ENCODE measurements at regions not wholly inside any gene's neighbourhood (a gene's known extent, or its start where the extent isn't known, plus 50 kb on each side); places are given as distances from the start of the nearest gene placed in this dataset.
"Not testable (repeated sequence)": the region's sequence is repeated elsewhere in the genome, so short reads cannot be mapped to it uniquely, and the experiment has no call there.

DNA sequence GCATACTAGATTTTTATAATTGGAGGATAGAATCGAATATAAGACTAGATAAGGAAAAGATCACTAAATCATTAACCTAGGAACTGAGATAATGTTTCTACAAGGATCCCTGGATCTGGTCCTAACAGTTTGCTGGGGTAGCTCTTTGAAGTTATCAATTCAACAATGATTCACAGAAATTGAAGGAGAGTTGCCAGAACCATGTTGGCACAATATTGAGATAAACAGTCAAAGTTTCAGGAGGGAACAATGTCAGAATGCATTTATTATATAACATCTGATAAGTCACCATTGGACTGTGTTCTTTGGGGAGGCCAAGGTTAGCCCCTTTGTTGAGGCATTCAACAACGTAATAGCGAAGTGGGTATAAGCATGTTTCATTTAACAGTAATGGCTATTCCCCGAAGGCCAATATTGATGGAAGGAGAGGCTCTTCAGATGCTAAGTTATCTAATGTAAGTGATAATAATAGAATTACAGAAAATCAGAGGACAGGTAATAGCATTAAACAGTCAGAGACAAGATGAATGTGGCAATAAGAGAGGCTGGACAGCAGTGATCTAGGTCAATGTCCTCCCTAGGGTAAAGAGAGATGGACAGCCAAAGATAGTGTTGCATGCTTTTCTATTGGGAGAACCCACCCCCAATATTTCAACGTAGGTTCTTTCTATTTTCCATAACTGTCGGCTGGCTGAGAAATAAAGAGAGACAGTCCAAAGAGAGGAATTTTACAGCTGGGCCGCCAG is 604.8 kb upstream of the GYPC start:
- DNase-seq (ENCODE audit: low read depth in 3 of 3), result no peak

DNA sequence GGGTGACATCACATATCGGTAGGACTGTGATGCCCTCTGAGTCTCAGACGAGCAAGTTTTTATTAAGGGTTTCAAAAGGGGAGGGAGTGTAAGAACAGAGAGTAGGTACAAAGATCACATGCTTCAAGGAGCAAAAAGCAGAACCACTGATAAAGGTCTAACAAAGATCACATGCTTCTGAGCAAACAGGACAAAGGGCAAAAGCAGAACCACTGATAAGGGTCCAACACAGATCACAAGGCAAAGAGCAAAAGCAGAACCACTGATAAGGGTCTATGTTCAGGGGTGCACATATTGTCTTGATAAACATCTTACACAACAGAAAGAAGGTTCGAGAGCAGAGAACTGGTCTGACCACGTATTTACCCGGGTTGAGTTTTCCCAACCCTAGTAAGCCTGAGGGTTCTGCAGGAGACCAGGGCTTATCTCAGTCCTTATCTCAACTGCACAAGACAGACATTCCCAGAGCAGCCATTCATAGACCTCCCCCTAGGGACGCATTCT is 604.2 kb upstream of the GYPC start:
- not testable (repeated sequence) for DNase-seq (ENCODE audit: low read depth in 3 of 3)

DNA sequence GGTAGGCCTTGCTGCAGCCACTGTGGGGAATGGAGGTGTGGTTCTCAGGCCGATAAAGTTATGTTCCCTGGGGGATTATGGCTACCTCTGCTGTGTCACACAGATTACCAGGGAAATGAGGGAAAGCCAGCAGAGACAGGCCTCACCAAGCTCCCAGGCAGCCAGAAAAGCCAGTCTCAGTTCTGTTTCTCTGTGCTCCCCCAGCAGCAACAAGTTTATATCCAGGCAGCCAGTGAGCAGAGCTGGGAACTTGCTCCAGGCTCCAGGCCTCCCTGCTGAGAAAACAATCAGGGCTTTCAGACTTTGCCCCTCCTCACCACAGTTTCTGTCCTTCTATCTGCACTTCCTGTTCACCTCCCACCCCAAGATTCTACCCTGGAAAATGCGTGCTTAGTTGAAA is 596.6 kb upstream of the GYPC start:
- no peak for DNase-seq (ENCODE audit: low read depth in 3 of 3)

DNA sequence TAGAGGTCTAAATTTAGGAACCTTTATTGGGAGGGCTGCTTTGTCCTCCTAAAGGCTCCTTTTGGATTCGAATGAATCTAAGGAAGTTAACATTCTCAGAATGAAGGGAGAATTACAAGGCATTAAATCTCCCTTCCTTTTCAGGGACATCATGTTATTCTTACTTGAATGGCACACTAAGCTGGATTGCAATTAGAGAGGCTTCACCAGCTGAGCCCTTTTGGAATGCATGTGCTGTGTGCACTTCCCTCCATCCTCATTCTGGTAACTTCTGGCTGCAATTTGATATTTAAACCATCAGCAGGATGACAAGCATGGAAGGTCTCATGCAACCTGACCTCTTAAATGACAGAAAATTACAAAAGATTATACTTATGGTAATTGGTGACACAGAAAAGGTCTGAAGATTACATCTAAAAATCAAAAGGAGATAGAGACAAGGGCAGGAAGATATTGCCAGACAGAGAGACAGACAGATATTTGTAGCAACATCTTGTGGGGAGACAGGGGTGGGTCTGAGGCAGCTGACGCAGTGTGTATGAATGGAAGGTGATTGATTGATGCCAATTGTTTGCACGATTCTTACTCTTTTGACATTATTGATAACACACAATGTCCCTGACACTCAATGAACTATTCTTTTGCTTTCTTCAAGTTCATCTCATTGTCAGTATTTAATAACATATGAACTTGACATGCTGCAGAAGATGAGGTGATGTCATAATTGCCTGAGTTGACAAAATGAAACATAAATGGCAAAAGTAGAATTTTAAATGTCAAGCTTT is 570.8 kb upstream of the GYPC start:
- DNase-seq (ENCODE audit: low read depth in 3 of 3), result no peak

DNA sequence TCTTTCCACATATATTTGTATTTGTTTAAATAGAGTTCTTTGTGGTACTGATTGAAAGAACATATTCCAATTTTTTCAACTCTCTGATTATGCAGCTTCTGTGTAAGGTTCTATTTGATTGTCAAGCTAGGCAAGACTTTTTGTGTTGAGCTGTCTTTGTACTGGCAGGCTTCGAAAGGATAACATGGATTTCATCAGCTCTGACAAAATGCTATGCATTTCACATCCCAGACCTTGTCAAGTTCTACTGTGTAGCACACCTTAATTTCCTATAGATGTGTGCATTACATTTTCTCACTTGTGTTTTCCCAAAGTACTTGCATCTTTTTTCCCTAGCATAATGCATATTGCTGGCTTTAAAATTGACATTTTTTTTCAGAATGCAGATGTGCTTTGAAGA is 555.0 kb upstream of the GYPC start:
- DNase-seq (ENCODE audit: low read depth in 3 of 3), result no peak

DNA sequence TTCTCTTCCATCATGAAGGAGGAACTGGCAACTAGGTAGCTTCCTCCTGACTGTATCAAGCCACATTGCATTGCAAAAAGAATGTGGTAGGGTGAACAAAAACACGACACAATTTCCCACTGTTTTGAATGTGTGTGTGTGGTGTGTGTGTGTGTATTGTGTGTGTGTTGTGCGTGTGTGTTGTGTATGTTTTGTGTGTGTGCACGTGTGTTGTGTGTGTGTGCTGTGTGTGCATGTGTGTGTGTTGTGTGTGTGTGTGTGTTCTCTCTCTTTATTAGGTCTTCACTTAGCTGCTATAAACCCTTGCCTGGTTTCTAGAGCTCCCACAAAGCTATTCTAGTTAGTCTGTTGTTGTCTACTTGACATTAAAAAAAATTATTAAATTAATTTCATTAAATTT is 550.0 kb upstream of the GYPC start:
- no peak for DNase-seq (ENCODE audit: low read depth in 3 of 3)

DNA sequence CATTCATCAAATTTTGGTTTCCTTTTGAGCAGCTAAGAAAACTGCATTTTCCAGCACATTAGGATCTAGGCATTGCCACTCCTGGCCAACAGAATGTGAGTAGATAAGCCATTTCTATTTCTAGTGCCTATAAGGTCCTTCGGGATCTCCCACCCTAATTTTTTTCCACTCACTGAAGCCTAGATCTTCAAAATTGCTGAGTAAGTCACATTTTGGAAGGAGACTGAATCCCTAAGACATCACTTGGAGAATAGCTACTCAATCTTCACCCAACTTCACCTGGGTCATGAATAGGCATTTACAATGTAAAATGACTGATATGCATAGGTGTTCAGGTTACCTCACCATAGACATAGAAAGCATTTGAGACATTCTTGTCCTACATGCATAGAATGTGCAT is 548.1 kb upstream of the GYPC start:
- no peak for DNase-seq (ENCODE audit: low read depth in 3 of 3)

DNA sequence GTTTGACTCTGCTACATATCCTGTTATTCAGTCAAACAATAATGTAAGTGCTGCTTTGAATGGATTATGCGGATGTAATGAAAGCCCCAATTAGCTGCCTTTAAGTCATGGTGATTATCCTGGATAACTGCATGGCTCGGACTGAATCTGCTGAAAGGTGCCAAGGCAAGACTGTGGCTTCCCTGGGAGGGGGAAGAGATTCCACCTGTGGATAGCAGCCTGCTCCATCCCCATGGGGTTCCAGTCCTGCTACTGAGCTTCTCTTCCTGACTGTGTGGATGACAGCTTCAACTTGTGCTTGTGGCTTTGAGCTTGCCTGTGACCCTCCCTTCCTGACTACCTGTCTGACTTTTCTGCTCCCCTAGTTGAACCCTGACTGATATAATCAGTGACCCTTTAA is 540.0 kb upstream of the GYPC start:
- no peak for DNase-seq (ENCODE audit: low read depth in 3 of 3)

DNA sequence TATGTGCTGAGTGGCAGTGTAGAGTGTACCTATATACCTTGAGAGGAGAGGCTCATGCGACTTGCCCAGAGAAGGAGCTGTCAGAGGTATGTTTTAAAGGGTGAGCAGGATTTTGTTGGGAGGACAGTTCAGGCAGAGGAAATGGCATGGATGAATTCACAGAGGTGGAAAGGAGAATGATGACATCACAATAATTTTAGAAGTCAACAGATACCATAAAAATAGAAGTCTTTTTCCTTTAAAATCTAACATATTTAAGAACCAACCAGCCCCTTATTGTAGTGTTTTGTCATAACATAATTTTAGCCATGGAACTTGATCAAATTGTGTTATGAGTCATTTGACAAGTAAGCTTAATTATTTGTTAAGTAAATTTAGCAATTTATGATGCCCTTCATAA is 538.1 kb upstream of the GYPC start:
- DNase-seq (ENCODE audit: low read depth in 3 of 3), result no peak

DNA sequence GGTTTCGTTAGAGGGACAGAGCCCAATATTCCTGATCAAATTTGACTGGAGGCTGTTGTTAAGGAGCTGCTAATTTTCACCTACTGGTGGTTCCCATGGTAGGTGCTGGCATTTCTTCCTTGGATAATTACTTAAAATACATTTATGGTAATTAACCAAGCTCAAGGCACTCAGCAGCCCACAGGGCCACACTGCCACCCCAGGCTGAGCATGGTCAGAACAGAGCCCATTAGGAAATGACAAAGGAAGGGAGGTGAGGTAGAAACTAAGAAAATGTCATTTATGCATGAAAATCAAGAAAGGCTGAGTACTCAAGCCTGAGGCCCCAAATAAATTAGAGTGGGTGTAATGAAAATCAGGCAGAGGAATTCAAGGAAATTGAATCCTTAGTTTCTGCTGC is 510.2 kb upstream of the GYPC start:
- no peak for DNase-seq (ENCODE audit: low read depth in 3 of 3)

DNA sequence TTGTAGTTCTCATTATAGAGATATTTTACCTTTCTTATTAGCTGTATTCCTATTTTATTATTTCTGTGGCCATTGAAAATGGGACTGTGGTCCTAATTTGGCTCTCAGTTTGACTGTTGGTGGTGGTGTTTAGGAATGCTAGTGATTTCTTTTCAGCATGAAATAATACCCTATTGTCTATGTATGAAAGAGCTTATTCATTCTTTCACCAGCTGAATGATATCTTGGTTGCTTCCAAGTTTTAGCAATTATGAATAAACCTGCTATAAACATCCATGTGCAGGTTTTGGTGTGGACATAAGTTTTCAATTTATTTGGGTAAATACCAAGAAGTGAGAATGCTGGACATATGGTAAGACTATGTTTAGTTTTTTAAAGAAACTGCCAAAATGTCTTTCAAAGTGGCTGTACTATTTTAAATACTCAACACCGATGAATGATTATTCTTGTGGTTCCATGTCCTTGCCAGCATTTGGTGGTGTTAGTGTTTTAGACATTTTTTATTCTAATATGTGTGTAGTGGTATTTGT is 501.6 kb upstream of the GYPC start:
- no peak for DNase-seq (ENCODE audit: low read depth in 3 of 3)

DNA sequence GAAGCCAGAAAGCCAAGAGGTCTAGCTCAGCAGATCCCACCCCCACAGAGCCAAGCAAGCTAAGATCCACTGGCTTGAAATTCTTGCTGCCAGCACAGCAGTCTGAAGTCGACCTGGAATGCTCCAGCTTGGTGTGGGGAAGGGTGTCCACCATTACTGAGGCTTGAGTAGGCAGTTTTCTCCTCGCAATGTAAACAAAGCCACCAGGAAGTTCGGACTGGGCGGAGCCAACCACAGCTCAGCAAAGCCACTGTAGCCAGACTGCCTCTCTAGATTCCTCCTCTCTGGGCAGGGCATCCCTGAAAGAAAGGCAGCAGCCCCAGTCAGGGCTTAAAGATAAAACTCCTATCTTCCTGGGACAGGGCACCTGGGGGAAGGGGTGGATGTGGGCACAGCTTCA is 495.0 kb upstream of the GYPC start:
- not testable (repeated sequence) for DNase-seq (ENCODE audit: low read depth in 3 of 3)

DNA sequence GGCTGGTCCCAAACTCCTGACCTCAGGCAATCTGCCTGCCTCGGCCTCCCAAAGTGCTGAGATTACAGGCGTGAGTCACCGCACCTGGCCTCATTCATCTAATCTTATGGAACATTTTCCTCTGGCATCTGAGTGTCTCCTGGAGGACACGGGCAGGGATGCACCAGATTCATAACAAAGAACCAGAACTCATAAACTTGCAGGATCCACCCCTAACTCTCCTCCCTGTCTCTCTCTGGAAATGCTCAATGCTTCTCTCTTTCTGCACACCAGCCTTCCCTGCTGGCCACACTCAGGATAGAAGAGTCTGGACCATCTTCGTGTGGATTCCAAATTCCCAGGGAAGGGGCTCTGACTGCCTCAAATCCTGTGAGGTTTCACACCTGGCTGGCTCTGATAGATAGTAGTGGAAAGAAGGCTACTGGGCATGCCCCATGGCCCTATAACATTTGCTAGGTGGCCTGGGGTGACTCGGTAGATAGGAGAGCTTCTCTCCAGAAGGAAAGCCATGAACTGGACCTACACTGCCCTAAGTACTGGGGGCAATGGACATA is 483.2 kb upstream of the GYPC start:
- DNase-seq (ENCODE audit: low read depth in 3 of 3), result no peak

DNA sequence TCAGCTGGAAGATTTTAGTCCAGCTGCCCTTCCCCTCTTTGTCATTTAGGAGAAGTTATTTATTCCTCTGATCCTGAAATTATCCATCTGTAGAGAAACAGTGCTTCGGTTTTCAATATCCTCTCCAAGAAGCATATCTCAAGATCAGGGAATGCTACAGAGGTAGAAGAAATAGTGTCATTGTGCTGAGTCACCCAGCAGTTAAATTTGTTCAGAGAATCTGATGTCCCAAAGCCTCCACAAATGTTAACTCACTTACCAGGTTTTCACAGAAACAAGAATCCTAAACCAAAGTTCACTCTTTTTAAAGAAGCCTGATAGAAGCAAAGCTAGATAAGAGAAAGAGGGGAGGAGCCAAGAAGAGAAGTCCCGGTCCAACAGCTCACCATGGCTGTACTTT is 480.7 kb upstream of the GYPC start:
- DNase-seq (ENCODE audit: low read depth in 3 of 3), result no peak

DNA sequence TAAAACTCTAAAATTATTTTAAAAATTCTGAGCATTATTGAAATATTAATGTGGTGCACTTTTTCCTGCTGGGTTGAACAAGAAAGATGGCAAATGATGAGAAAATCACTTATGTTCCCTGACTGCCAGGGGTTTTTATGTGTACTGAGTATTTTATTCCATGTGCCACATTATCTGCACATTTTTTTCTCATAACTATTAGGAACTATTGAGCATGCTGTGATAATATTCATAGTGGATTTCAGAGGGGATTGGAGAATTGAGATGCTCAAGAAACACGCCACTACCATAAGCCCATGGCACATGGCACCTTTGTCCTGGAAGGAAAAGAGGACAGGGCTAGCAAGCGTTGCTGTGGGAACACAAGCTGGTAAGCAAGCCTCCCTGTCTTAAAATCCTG is 478.5 kb upstream of the GYPC start:
- no peak for DNase-seq (ENCODE audit: low read depth in 3 of 3)

DNA sequence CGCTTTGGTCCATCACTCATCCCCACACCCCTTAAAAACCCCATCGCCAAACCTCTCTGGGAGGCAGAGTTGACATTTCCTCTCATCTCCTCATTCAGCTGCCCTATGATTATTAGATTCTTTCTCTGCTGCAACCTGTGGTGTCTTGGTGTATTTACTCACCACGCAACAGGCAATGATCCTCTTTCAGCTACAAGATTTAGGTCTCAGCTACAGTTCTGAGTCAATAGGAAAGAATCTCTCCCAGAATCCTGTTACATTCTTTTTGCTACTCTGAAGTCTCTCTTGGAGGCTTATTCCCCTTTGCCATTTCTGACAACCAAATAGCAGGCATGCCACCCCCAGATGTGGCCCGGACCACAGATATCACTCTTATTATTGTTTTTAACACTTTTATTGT is 468.3 kb upstream of the GYPC start:
- DNase-seq (ENCODE audit: low read depth in 3 of 3), result no peak

DNA sequence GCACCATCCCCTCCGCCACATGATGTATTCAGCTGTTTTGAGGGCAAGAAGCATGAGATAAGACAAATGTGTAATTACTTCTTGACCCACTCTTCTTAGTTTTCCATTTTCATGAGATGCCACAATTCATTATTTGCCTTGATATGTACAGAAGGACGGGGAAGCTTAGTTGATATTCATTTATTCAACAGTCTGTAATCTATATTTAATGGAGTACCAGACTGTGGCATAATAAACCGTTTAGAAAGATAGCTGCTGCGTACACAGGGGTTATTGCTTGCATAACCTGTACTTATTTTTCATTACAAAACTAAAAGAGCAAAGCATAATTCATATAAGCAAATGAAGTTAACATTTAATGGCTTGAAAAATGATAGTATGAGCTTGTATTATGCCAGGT is 466.4 kb upstream of the GYPC start:
- DNase-seq (ENCODE audit: low read depth in 3 of 3), result no peak

DNA sequence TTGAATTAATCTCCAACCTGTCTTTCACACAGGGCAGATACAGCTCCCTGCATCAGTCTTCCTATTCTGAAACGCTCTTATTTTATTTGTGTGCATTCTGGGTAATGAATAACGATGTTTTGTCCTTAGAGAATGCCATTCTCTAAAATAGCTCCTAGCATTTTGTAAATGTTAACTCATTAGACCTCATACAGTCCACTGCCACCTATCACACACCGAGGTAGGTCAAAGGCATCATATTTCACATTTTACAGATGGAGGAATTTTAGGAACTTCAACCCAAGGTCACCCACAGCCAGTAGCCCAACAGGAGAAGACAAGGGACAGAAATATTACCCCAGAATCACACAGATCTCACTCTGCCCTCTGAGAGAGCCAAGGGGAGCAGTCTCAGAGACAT is 455.4 kb upstream of the GYPC start:
- DNase-seq (ENCODE audit: low read depth in 3 of 3), result no peak

DNA sequence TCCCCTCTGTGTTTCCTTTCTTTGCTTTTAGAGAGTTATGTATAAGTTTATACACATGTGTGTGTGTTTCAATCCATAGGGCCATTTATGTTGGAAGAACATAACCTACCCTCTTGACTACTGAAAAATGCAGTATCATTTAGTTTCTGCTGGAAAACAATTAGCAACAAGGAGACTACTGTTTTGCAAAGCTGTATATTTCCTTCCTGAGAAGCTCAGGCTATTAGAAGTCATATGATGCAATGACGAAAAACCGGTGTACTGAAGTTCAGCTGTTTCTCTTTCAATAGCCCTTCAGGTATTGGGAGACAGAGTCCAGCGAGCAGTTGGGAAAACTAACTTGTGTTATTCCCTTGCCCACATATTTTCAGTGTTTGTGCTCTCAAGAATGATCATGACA is 447.7 kb upstream of the GYPC start:
- DNase-seq (ENCODE audit: low read depth in 3 of 3), result no peak

DNA sequence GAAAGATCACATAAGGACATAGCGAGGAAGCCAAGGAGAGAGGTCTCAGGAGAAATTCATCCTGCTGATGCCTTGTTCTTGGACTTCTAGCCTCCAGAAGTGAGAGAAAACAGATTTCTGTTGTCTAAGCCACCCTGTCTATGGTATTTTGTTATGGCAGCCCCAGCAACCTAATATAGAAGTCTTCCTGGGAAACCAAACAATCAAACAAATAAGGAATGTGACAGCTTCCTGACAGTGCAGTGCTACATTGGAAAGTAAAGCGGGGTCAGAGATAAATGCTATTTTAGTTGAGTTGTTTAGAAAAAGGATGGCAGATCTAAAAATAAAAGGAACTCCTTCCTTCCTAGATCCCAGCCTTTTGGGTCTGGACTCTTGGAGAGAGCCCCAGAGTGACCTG is 443.2 kb upstream of the GYPC start:
- no peak for DNase-seq (ENCODE audit: low read depth in 3 of 3)

DNA sequence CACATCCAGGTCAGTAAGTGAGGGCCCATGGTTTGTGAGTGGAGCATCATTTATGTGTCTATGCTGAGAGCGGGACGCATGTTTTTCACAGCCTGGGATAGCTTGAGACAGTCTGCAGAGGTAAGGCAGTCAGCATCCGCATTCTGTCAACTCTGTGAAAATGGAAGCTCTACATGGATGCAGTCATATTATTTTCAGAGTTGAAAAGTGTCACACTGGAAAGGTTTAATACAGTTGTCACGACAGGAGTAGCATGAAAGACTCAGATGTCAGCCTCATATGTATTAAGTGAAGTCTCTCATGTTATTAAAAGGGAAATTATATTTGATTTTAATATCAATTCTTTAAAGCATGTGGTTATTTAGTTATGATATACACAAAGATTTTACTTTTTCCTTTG is 436.9 kb upstream of the GYPC start:
- no peak for DNase-seq (ENCODE audit: low read depth in 3 of 3)

DNA sequence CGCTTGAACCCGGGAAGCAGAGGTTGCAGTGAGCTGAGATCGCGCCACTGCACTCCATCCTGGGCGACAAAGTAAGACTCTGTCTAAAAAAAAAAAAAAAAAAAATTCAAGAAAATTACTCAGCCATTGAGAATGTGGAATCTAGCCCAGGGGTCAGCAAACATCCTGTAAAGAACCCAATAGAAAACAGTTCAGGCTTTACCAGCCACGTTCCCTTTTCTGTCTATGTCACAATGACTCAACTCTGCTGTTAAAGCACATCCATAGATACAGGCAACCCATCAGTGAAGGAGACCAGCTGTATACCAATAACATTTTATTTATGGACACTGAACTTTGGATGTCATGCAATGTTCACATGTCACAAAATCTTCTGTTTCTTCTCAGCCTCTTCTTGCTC is 435.6 kb upstream of the GYPC start:
- no peak for DNase-seq (ENCODE audit: low read depth in 3 of 3)

DNA sequence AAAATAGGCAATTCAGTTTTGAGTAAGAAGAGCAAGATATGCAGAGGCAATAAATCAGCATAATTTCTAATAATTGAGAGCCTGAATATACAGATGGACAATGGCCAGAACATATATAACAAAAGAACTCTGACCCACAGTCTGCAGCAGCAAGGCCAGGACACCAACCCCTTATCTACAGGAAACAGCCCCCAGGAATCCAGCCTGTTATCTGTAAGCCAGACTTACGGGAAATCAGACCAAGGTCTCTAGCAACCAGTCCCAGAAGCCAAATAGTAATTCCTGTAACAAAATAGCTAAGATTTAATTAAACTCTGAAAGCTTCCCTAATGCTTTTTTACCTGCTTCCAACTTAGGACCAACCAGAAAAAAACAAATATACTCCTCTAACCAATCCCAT is 434.5 kb upstream of the GYPC start:
- no peak for DNase-seq (ENCODE audit: low read depth in 3 of 3)
